ENCODE measurements at regions not wholly inside any gene's neighbourhood (a gene's known extent, or its start where the extent isn't known, plus 50 kb on each side); places are given as distances from the start of the nearest gene placed in this dataset.

DNA sequence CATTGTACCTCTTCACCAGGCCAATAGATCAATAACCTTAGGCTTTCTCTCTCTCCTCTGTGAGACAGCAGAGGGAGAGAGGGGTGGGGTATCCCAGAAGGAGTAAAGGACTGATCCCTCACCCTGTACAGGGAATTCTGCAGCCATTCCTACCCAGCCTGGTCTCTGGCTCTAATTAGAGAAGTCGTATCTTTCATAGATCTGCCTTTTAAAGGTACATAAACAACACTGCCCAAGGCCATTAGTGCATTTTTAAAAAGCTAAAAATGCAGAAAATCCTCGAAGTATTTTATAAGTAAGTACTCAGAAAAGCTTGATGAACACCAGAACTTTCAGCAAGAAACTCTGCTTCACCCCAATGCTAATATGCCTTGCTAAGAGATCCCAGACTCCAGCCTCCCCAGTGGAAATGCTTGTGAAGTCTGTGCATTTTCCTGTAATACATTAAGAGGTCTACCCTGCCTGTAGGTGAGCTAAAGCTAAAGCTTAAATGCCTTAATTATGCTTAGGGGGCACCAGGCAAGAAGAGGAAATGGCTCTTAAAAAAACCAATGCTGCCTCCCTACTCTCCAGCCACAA is 200.0 kb upstream of the ANKRD55 start:
- Histone ChIP-seq H3K27ac (no peak overlapping the region), H3K4me3 (ENCODE audit: low read depth, low read length) (no peak overlapping the region), H3K27me3 (ENCODE audit: insufficient read depth, low read depth, severe bottlenecking) (no peaks in the 10 kb centered on the region), H3K36me3 (no peaks in the 10 kb centered on the region), H3K9me3 (ENCODE audit: severe bottlenecking) (peaks cover 11% of the 10 kb centered on the region)
- TF ChIP-seq, protein P1, sequence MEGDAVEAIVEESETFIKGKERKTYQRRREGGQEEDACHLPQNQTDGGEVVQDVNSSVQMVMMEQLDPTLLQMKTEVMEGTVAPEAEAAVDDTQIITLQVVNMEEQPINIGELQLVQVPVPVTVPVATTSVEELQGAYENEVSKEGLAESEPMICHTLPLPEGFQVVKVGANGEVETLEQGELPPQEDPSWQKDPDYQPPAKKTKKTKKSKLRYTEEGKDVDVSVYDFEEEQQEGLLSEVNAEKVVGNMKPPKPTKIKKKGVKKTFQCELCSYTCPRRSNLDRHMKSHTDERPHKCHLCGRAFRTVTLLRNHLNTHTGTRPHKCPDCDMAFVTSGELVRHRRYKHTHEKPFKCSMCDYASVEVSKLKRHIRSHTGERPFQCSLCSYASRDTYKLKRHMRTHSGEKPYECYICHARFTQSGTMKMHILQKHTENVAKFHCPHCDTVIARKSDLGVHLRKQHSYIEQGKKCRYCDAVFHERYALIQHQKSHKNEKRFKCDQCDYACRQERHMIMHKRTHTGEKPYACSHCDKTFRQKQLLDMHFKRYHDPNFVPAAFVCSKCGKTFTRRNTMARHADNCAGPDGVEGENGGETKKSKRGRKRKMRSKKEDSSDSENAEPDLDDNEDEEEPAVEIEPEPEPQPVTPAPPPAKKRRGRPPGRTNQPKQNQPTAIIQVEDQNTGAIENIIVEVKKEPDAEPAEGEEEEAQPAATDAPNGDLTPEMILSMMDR (IDR thresholded peaks at IDR 0.05; ENCODE audit: low read depth, low read length), result no peak
- no peak for DNase-seq

DNA sequence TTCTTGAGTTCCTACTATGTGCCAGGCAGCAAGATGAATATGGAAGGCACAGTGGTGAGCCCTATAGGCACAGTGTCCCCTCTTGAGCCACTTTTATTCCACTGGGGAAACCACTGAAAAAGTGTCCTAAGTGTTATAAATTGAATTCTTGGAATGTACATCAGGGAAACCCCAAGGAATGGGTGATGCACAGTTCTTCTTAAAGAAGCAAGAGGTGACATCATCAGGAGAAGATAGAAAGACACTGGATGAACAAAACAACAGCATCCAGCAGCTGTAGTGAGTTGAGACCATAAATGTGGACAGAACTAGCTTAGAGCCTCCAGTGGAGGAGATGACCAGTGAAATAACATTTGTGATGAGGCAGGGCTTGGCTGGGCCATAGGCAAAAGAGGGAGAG is 199.2 kb upstream of the ANKRD55 start:
- no peak overlapping the region for H3K4me3 ChIP-seq (ENCODE audit: low read depth, low read length)
- TF ChIP-seq, protein P1 (IDR thresholded peaks at IDR 0.05; ENCODE audit: low read depth, low read length), result no peak
- peaks cover 7% of the 10 kb centered on the region for H3K9me3 ChIP-seq (ENCODE audit: severe bottlenecking)
- no peaks in the 10 kb centered on the region for H3K27me3 ChIP-seq (ENCODE audit: insufficient read depth, low read depth, severe bottlenecking)
- DNase-seq, result no peak
- H3K36me3 ChIP-seq, result no peaks in the 10 kb centered on the region
- no peak overlapping the region for H3K27ac ChIP-seq

DNA sequence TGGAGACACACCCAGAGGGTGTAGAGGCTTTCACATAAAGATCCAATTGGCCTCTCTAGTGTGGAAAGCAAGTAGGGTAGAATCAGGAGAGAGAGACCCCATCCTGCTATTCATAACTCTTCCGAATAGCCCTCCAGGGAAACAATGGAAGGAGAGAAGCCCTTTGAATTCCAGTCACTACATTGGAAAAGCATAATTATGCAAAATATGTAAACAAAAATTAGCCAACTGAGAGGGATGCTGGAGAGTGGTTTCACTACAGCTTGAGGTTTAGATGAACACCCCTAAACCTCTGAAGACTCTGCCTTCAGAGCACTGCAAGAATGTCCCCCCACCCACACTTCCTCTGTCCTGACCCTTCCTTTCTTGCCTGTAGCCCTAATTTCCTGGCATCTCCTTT is 197.3 kb upstream of the ANKRD55 start:
- H3K36me3 ChIP-seq, result no peaks in the 10 kb centered on the region
- no peak overlapping the region for H3K4me3 ChIP-seq (ENCODE audit: low read depth, low read length)
- no peaks in the 10 kb centered on the region for H3K27me3 ChIP-seq (ENCODE audit: insufficient read depth, low read depth, severe bottlenecking)
- TF ChIP-seq, protein P1 (IDR thresholded peaks at IDR 0.05; ENCODE audit: low read depth, low read length), result no peak
- no peak for DNase-seq
- H3K9me3 ChIP-seq (ENCODE audit: severe bottlenecking), result peaks cover 7% of the 10 kb centered on the region
- H3K27ac ChIP-seq, result no peak overlapping the region

DNA sequence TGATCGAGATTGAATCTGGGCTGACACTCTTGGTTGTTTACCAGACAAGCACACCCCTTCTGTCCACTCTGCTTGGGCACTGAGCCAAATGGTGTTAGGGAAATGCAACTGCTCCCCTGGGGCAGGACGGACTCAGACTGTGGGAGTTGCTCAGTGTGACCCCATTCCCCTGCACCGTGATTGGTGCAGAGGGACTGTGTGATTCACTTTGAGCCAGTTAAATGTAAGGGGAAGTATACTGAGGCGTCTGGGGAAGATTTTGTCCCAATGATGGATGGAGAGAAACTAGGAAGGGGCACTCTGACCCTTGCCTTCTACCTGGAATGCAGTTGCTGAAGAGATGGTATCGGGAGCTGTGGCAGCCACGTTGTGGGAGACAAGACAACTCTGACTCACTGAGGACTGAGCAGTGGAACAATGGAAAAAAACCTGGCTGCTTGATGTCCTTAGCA is 196.0 kb upstream of the ANKRD55 start:
- no peak overlapping the region for H3K4me3 ChIP-seq (ENCODE audit: low read depth, low read length)
- no peak overlapping the region for H3K27ac ChIP-seq
- peaks cover 11% of the 10 kb centered on the region for H3K9me3 ChIP-seq (ENCODE audit: severe bottlenecking)
- no peaks in the 10 kb centered on the region for H3K36me3 ChIP-seq
- TF ChIP-seq, protein P1 (IDR thresholded peaks at IDR 0.05; ENCODE audit: low read depth, low read length), result no peak
- no peaks in the 10 kb centered on the region for H3K27me3 ChIP-seq (ENCODE audit: insufficient read depth, low read depth, severe bottlenecking)
- DNase-seq, result no peak

DNA sequence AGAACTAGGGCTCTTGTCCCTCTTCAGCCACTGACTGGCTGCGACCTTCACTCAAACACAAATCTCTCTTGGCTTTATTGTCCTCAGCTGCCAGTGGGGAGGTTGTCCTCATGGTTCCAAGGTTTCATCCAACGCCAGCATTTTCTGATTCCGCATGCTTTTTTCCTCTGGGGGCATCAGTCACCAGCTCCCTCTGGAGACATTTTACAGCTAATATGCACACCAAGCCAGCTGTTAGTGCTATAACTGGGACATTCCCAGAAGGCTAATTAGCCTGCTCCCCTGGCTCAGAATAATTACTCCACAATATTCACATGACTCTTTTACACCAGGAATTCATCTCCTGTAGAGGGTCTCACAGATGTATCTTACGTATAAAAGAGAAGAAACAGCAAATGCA is 193.6 kb upstream of the ANKRD55 start:
- Histone ChIP-seq H3K27ac (no peak overlapping the region), H3K27me3 (ENCODE audit: insufficient read depth, low read depth, severe bottlenecking) (no peaks in the 10 kb centered on the region), H3K4me3 (ENCODE audit: low read depth, low read length) (no peak overlapping the region), H3K9me3 (ENCODE audit: severe bottlenecking) (peaks cover 4% of the 10 kb centered on the region), H3K36me3 (no peaks in the 10 kb centered on the region)
- DNase-seq, result no peak
- TF ChIP-seq, protein P1 (IDR thresholded peaks at IDR 0.05; ENCODE audit: low read depth, low read length), result no peak
